Caco-2 (cell line): ENCODE measurements at regions not wholly inside any gene's neighbourhood (a gene's known extent, or its start where the extent isn't known, plus 50 kb on each side); places are given as distances from the start of the nearest gene placed in this dataset.

Source experiments
- BruUV-seq: library from RNA; stranded (reverse); fragments of 400-500 nt; replicated peaks from 2 replicates; lab custom pipeline; 2021; lab: Mats Ljungman, UMichigan
- CTCF ChIA-PET: fragments of 300-600 bp; sonication (Branson Sonifier 250); formaldehyde crosslinking; loops from one replicate; lab custom pipeline; 2022; ENCODE audit warnings: antibody characterized with exemption; lab: Charles Lee
- POLR2A ChIA-PET: fragments of 300-600 bp; sonication (Branson Sonifier 250); formaldehyde crosslinking; loops from one replicate; lab custom pipeline; 2022; ENCODE audit warnings: antibody characterized with exemption; lab: Charles Lee
- DNase-seq, 2 experiments: peaks; one replicate each; pipeline versions ENCODE4 v3.0.0 to v3.0.0-alpha.2; 2020 to 2022
- H3K27me3 ChIP-seq: replicated peaks from 2 replicates; pipeline ENCODE4 v1.6.0; 2011; ENCODE audit warnings: low read length; ENCODE audit not compliant: control insufficient read depth, insufficient read depth
- H3K36me3 ChIP-seq: 2 replicates; pipeline ENCODE4 v1.5.1; 2011; ENCODE audit warnings: low read length; ENCODE audit not compliant: control insufficient read depth, insufficient read depth
- H3K4me1 ChIP-seq: fragments of 250-450 bp; sonication (Bioruptor Pico); 2 replicates; pipeline ENCODE4 v1.5.1; 2020; ENCODE audit warnings: mild to moderate bottlenecking
- H3K4me3 ChIP-seq: 2 replicates; pipeline ENCODE4 v1.5.1; 2011; ENCODE audit warnings: low read depth, mild to moderate bottlenecking, control low read depth, low read length
- H3K9me3 ChIP-seq: fragments of 250-450 bp; sonication (Bioruptor Pico); 2 replicates; pipeline ENCODE4 v1.5.1; 2020; ENCODE audit warnings: mild to moderate bottlenecking, moderate library complexity
- H3K27ac Mint-ChIP-seq: one replicate; pipeline ENCODE4 v1.8.0; 2022; ENCODE audit warnings: mixed read lengths; ENCODE audit not compliant: unreplicated experiment
- H3K27me3 Mint-ChIP-seq: one replicate; pipeline ENCODE4 v1.8.0; 2022; ENCODE audit warnings: mixed read lengths; ENCODE audit not compliant: insufficient read depth, unreplicated experiment
- H3K36me3 Mint-ChIP-seq: one replicate; pipeline ENCODE4 v1.8.0; 2022; ENCODE audit warnings: mild to moderate bottlenecking, mixed read lengths; ENCODE audit not compliant: insufficient read depth, unreplicated experiment
- H3K4me1 Mint-ChIP-seq: one replicate; pipeline ENCODE4 v1.8.0; 2022; ENCODE audit warnings: low read depth, mixed read lengths; ENCODE audit not compliant: unreplicated experiment
- H3K4me3 Mint-ChIP-seq: one replicate; pipeline ENCODE4 v1.8.0; 2022; ENCODE audit warnings: mild to moderate bottlenecking, moderate library complexity, mixed read lengths; ENCODE audit not compliant: unreplicated experiment
- H3K9me3 Mint-ChIP-seq: one replicate; pipeline ENCODE4 v1.8.0; 2022; ENCODE audit warnings: mixed read lengths; ENCODE audit not compliant: unreplicated experiment
- intact Hi-C: fragments of 100-400 bp; cut with micrococcal nuclease; formaldehyde crosslinking; loops from one replicate; pipeline ENCODE4 v1.10.0; 2022; ENCODE audit not compliant: unreplicated experiment
- TF ChIP-seq, protein P1 (sequence below), 2 experiments: fragments of 200-600 bp in 1 of 2; IDR thresholded peaks; 1 replicate in 1 of 2; 2 replicates in 1 of 2; pipeline versions ENCODE4 v1.5.1 to v1.8.0; 2011 to 2022; ENCODE audit warnings: antibody characterized with exemption in 1 of 2, control low read depth in 1 of 2, inconsistent platforms in 1 of 2, low read depth in 1 of 2, low read length in 1 of 2, mild to moderate bottlenecking in 1 of 2, moderate library complexity in 1 of 2; ENCODE audit not compliant: insufficient read depth in 1 of 2, severe bottlenecking in 1 of 2, unreplicated experiment in 1 of 2

DNA sequence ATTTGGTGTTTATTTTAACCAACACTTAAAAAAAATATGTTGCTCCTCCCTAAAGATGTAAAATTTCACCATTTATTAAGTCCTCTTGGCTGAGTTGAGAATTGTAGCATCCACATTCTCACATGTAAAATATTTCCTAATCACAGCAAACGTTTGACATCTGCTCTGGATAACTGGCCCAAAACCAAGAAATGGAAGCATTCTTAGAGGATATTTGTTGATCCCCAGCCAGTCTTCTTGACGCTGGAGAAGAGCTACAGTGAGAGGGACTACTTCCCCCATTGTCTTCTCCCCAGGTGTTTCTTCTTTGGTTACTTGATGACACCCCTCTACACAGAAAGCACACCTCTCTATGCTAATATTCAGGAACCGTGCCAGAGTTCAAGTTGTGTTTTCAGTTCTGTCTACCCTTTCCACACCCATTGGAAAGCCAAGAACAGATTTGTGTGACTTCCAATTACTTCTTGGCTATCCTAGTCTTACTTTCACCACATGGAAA lies 454.5 kb upstream of the JAG1 start:
- no peaks in the 10 kb centered on the region for H3K36me3 Mint-ChIP-seq
- BruUV-seq: no TSS peak
- H3K4me3 Mint-ChIP-seq: no peak overlapping the region
- no peaks in the 10 kb centered on the region for H3K4me1 Mint-ChIP-seq
- no peaks in the 10 kb centered on the region for H3K27me3 ChIP-seq
- ChIA-PET CTCF (no interaction called here), POLR2A (no interaction called here)
- peaks cover 9% of the 10 kb centered on the region for H3K9me3 Mint-ChIP-seq
- no peak overlapping the region for H3K27ac Mint-ChIP-seq
- no peak overlapping the region for H3K4me3 ChIP-seq
- no peaks in the 10 kb centered on the region for H3K27me3 Mint-ChIP-seq
- H3K4me1 ChIP-seq: no peaks in the 10 kb centered on the region
- DNase-seq: no peak
- H3K36me3 ChIP-seq: no peaks in the 10 kb centered on the region
- H3K9me3 ChIP-seq: no peaks in the 10 kb centered on the region
- intact Hi-C loops: no loop called here
- TF ChIP-seq, protein P1, sequence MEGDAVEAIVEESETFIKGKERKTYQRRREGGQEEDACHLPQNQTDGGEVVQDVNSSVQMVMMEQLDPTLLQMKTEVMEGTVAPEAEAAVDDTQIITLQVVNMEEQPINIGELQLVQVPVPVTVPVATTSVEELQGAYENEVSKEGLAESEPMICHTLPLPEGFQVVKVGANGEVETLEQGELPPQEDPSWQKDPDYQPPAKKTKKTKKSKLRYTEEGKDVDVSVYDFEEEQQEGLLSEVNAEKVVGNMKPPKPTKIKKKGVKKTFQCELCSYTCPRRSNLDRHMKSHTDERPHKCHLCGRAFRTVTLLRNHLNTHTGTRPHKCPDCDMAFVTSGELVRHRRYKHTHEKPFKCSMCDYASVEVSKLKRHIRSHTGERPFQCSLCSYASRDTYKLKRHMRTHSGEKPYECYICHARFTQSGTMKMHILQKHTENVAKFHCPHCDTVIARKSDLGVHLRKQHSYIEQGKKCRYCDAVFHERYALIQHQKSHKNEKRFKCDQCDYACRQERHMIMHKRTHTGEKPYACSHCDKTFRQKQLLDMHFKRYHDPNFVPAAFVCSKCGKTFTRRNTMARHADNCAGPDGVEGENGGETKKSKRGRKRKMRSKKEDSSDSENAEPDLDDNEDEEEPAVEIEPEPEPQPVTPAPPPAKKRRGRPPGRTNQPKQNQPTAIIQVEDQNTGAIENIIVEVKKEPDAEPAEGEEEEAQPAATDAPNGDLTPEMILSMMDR (IDR thresholded peaks at IDR 0.05; ENCODE audit: insufficient read depth in 1 of 2, low read depth in 1 of 2, low read length in 1 of 2, severe bottlenecking in 1 of 2, unreplicated experiment in 1 of 2): no peak

DNA sequence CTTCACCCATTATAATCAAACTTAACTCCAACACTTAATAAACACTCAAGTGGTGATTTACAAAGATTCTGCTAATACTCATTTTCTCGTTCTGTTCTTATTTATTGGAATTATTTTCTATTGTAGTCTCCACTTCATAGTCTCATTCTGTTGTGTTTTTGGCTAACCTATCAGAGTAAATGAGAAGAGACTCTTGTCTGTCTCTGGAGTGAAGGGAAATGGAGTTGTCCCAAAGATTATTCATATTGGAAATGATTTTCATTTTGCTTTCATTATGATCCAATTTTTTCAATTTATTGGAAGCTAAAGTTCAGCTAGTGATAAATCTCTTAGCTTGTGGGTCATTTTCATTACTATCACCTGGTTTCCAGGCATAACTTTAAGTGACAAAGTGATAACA lies 454.9 kb upstream of the JAG1 start:
- TF ChIP-seq, protein P1 (IDR thresholded peaks at IDR 0.05; ENCODE audit: insufficient read depth in 1 of 2, low read depth in 1 of 2, low read length in 1 of 2, severe bottlenecking in 1 of 2, unreplicated experiment in 1 of 2): no peak
- intact Hi-C loops: no loop called here
- DNase-seq: no peak
- Histone ChIP-seq H3K36me3 (no peaks in the 10 kb centered on the region), H3K9me3 (no peaks in the 10 kb centered on the region), H3K4me1 (no peaks in the 10 kb centered on the region), H3K27me3 (no peaks in the 10 kb centered on the region), H3K4me3 (no peak overlapping the region)
- no peaks in the 10 kb centered on the region for H3K4me1 Mint-ChIP-seq
- CTCF ChIA-PET: no interaction called here
- H3K36me3 Mint-ChIP-seq: no peaks in the 10 kb centered on the region
- no TSS peak for BruUV-seq
- peaks cover 9% of the 10 kb centered on the region for H3K9me3 Mint-ChIP-seq
- H3K27ac Mint-ChIP-seq: no peak overlapping the region
- POLR2A ChIA-PET: no interaction called here
- H3K4me3 Mint-ChIP-seq: no peak overlapping the region
- no peaks in the 10 kb centered on the region for H3K27me3 Mint-ChIP-seq

DNA sequence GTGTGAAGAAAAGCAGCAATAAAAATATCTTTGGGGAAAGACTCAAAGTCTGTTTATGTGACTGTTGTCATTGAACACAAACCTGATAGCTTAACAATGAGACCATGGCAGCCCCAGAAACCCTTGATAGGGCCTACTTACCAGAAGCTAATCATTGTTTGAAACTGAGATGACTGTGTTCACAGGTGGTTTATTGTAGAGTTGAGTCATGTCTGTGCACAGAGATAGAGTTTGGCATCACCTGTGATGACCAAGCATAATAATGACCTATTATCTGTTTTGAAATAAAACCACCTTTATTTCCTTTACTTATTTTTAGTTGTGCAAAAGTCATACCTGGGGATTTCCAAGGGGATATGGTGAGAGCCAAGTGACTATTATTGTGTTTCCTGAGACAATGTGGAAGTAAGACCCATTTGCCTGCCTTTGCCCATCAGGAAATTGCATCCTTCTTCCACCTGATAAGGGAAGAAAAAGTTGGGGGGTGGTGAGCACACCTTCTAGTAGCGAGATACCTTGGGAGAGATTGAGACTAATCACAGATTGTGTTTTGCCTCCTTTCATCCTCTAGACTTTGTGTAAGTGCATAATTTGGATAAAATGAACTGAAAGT lies 456.9 kb upstream of the JAG1 start:
- H3K9me3 Mint-ChIP-seq: peaks cover 9% of the 10 kb centered on the region
- BruUV-seq: no TSS peak
- Histone ChIP-seq H3K9me3 (no peaks in the 10 kb centered on the region), H3K4me1 (0 out of 2 replicates have a peak, but pooled peaks cover 4% of the 10 kb centered on the region), H3K27me3 (no peaks in the 10 kb centered on the region), H3K4me3 (no peak overlapping the region), H3K36me3 (no peaks in the 10 kb centered on the region)
- ChIA-PET CTCF (no interaction called here), POLR2A (no interaction called here)
- no peaks in the 10 kb centered on the region for H3K27me3 Mint-ChIP-seq
- intact Hi-C loops: loop anchor here (10.0 kb wide), 1 partner anchor 144 kb away; no protein-coding TSS in a partner anchor
- TF ChIP-seq, protein P1 (IDR thresholded peaks at IDR 0.05; ENCODE audit: insufficient read depth in 1 of 2, low read depth in 1 of 2, low read length in 1 of 2, severe bottlenecking in 1 of 2, unreplicated experiment in 1 of 2): no peak
- no peaks in the 10 kb centered on the region for H3K36me3 Mint-ChIP-seq
- no peak for DNase-seq
- H3K4me3 Mint-ChIP-seq: no peak overlapping the region
- no peaks in the 10 kb centered on the region for H3K4me1 Mint-ChIP-seq
- no peak overlapping the region for H3K27ac Mint-ChIP-seq
